ENCODE measurements at regions not wholly inside any gene's neighbourhood (a gene's known extent, or its start where the extent isn't known, plus 50 kb on each side); places are given as distances from the start of the nearest gene placed in this dataset.

- no peak overlapping the region for H3K4me3 ChIP-seq (ENCODE audit: low read depth, low read length)
- no peak for TF ChIP-seq CTCF (IDR thresholded peaks at IDR 0.05; ENCODE audit: low read depth, low read length)
These were observed 151.7 kb downstream of the ERMARD start for GRCh38 chr6:169903122-169903521.

GRCh38 chr6:169902604-169903003, 151.2 kb downstream of the ERMARD start:
- TF ChIP-seq CTCF (IDR thresholded peaks at IDR 0.05; ENCODE audit: low read depth, low read length): no peak

GRCh38 chr6:169902070-169902469, 150.6 kb downstream of the ERMARD start:
- TF ChIP-seq CTCF (IDR thresholded peaks at IDR 0.05; ENCODE audit: low read depth, low read length): no peak
- H3K4me3 ChIP-seq (ENCODE audit: low read depth, low read length): no peak overlapping the region

More at GRCh38 chr6:169902604-169903003, 151.2 kb downstream of the ERMARD start:
- no peak overlapping the region for H3K4me3 ChIP-seq (ENCODE audit: low read depth, low read length)

- TF ChIP-seq CTCF (IDR thresholded peaks at IDR 0.05; ENCODE audit: low read depth, low read length): no peak
- H3K4me3 ChIP-seq (ENCODE audit: low read depth, low read length): no peak overlapping the region
These were observed 148.2 kb downstream of the ERMARD start for GRCh38 chr6:169899481-169900145.

- no peak overlapping the region for H3K4me3 ChIP-seq (ENCODE audit: low read depth, low read length)
- TF ChIP-seq CTCF (IDR thresholded peaks at IDR 0.05; ENCODE audit: low read depth, low read length): no peak
These were observed 147.5 kb downstream of the ERMARD start for GRCh38 chr6:169898788-169899480.

- TF ChIP-seq CTCF (IDR thresholded peaks at IDR 0.05; ENCODE audit: low read depth, low read length): no peak
- no peak overlapping the region for H3K4me3 ChIP-seq (ENCODE audit: low read depth, low read length)
These were observed 146.4 kb downstream of the ERMARD start for GRCh38 chr6:169897601-169898358.

Data from WI38 (cell line).